Colonic mucosa (tissue), 4 donors: ENCODE measurements at regions not wholly inside any gene's neighbourhood (a gene's known extent, or its start where the extent isn't known, plus 50 kb on each side); places are given as distances from the start of the nearest gene placed in this dataset.

Experiments
- DNase-seq: peaks from one replicate; pipeline ENCODE4 v3.0.0-alpha.2; 2020
- H3K27ac ChIP-seq: fragments of 200-600 bp; one replicate; pipeline ENCODE4 v1.8.0; 2021
- H3K27me3 ChIP-seq: fragments of 200-600 bp; one replicate; pipeline ENCODE4 v1.8.0; 2021
- H3K36me3 ChIP-seq: fragments of 200-600 bp; one replicate; pipeline ENCODE4 v1.8.0; 2021
- H3K4me1 ChIP-seq: fragments of 200-600 bp; one replicate; pipeline ENCODE4 v1.8.0; 2021; ENCODE audit warnings: mild to moderate bottlenecking
- H3K4me3 ChIP-seq: fragments of 200-600 bp; one replicate; pipeline ENCODE4 v1.8.0; 2021
- H3K9ac ChIP-seq, 2 donors: one replicate each; pipeline ENCODE4 v1.7.0; 2013; ENCODE audit warnings: control low read depth in 2 of 2, low read depth in 2 of 2, low read length in 2 of 2
- H3K9me3 ChIP-seq: fragments of 200-600 bp; one replicate; pipeline ENCODE4 v1.8.0; 2021
- intact Hi-C: fragments of 100-400 bp; cut with DNase I; formaldehyde crosslinking; loops from one replicate; pipeline ENCODE4 v1.14.1; 2022
- TF ChIP-seq, protein P1 (sequence below): fragments of 200-600 bp; IDR thresholded peaks from one replicate; pipeline ENCODE4 v1.8.0; 2022; ENCODE audit warnings: antibody characterized with exemption, mild to moderate bottlenecking
- donor health status: healthy.
- donor health status: DM: no; HTN: no; CAD: no.
- donor health status: DM: no; HTN: no; CAD: no.

DNA sequence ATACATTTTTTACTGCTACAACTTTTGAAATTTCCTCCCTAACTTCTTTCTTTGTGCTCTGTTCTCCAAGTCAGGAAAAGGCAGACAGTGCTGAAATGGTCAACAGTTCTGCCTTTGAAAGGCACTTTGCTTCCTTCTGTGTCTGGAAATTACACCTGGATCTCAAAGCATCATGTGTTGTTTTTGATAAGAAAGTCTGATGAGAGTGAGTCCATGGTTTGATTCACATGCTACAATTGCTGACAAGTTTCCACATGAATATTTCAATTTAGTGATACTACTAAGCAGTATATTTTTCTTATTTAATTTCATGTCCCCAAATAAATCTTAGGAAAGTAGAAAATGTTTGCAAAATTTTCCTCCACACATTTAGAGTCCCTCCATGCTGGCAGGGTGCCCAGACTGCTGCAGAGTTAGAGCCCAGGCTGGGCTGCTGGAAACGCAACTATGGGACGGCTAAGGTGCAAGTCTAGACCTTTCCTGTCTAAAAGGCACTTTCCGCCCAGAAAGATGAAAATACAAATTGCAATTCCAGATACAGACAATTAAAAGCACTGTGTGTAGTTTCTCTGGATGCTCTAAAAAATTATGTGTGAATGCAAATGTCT, 96.6 kb upstream of the RUNX1 start:
- intact Hi-C loops = no loop called here
- Histone ChIP-seq H3K27me3 (no peaks in the 10 kb centered on the region), H3K36me3 (no peaks in the 10 kb centered on the region), H3K4me3 (no peak overlapping the region), H3K9me3 (no peaks in the 10 kb centered on the region), H3K27ac (no peak overlapping the region), H3K4me1 (no peaks in the 10 kb centered on the region), H3K9ac (no peak overlapping the region)
- no peak for DNase-seq
- TF ChIP-seq, protein P1, sequence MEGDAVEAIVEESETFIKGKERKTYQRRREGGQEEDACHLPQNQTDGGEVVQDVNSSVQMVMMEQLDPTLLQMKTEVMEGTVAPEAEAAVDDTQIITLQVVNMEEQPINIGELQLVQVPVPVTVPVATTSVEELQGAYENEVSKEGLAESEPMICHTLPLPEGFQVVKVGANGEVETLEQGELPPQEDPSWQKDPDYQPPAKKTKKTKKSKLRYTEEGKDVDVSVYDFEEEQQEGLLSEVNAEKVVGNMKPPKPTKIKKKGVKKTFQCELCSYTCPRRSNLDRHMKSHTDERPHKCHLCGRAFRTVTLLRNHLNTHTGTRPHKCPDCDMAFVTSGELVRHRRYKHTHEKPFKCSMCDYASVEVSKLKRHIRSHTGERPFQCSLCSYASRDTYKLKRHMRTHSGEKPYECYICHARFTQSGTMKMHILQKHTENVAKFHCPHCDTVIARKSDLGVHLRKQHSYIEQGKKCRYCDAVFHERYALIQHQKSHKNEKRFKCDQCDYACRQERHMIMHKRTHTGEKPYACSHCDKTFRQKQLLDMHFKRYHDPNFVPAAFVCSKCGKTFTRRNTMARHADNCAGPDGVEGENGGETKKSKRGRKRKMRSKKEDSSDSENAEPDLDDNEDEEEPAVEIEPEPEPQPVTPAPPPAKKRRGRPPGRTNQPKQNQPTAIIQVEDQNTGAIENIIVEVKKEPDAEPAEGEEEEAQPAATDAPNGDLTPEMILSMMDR = no peak

DNA sequence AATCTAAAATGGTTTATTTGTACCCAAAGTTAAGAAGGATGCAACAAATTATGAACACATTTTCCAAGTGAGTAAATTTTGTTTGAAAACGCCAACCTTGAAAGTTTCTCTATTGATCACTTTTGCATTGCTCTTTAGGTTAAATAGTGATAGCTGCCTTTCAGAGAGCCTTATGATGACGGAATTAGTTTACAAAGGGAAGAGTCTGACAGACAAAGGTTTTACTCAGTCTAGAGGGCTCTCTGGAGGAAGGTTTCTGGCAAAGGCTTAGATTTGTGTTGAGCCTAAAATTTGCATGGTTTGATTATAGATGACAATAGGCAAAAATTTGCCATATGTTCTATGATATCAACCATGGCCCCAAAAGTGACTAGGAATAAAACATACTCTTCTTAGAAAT, 95.9 kb upstream of the RUNX1 start:
- TF ChIP-seq, protein P1 = no peak
- Histone ChIP-seq H3K27ac (no peak overlapping the region), H3K36me3 (no peaks in the 10 kb centered on the region), H3K9me3 (no peaks in the 10 kb centered on the region), H3K4me1 (no peaks in the 10 kb centered on the region), H3K4me3 (no peak overlapping the region), H3K27me3 (no peaks in the 10 kb centered on the region), H3K9ac (no peak overlapping the region)
- DNase-seq = no peak
- intact Hi-C loops = no loop called here

DNA sequence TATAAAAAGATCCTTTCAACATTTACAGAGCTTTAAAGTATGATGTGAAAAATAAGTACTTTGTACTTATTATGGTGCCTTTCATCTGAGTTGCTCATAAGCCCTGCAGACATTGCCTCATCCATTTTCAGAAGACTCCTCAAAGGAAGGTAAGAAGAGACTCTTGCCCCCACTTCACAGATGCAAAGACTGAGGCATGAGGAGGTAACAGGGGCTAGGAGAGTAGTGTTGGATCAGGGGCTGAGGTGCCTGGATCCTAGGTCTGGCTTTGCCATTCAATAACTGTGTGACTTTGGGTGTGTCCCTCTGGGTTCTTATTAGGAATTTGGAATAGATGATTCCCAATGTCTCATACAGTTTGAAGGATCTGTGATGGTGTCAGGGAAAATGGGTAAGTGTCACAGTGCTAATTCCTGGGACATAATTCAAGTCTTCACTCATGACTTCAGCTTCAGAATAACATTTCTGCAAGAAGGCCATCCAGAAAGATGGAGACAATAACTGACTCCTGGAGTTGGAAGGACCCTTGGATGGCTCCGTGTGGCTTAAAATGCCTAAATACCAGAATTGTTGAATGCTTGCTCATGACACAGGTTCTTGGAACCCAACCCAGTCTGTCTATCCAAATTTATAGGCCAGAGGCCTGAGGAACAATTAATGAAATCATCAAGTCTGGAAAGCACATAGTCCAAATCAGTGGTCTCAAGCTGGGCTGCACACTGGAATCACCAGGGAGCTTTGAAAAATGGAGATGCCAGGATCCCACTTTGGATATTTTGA, 93.1 kb upstream of the RUNX1 start:
- intact Hi-C loops = no loop called here
- no peak overlapping the region for H3K27ac ChIP-seq
- H3K36me3 ChIP-seq = no peaks in the 10 kb centered on the region

DNA sequence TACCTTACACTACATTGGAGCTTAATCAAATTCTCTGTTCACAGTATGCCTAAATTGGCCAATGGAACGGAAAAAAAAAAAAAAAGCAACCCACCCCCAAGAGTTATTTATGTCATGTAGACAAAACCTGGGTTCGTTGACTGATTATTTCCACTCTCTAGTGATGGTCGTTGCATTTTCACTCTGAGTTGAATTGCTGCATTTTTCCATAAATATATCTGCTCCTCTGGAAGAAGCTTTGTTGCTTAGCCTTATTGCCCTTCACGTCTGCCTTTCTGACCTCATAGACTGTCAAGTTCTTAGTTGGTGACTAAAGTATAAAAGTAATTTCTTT, 90.2 kb upstream of the RUNX1 start:
- H3K9ac ChIP-seq = no peak overlapping the region

More for the DNA sequence above, 93.1 kb upstream of the RUNX1 start:
- H3K27me3 ChIP-seq = no peaks in the 10 kb centered on the region
- H3K9ac ChIP-seq = no peak overlapping the region
- no peaks in the 10 kb centered on the region for H3K4me1 ChIP-seq
- no peak for DNase-seq
- H3K9me3 ChIP-seq = no peaks in the 10 kb centered on the region
- no peak overlapping the region for H3K4me3 ChIP-seq
- TF ChIP-seq, protein P1 = no peak

DNA sequence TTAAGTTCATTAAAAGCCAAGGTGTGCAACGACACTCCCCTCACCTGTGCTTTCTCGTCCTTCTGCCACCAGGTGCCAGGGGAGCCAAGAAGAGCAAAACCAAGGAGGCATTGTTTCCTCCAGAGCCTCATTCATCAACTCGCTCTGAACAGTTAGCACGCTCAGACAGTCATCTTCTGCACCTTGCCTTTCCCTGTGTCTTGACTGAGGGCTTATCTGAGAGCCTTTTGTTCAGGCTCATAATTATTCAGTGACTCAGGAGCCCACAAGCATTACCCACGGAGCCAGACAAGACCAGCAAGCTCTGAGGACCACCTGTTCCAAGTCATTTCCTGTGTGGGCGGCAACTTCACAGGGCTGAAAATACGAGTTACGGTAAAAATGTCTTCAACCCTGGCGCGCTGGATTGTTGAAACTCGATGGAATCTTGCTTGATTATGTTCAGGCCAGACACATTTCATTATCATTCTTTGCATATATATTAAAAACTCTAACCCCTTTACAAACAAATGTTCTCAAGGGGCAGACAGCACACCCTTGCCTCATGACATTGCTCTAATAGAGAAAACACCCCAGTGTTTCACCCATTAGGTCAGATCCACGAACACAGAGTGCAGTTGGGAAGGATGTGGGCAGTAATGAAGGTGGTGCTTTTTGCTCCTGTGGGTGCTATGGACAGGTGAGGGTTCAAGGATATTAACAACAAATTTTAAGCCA, 89.7 kb upstream of the RUNX1 start:
- Histone ChIP-seq H3K36me3 (no peaks in the 10 kb centered on the region), H3K27me3 (no peaks in the 10 kb centered on the region), H3K27ac (no peak overlapping the region), H3K9me3 (no peaks in the 10 kb centered on the region), H3K4me1 (no peaks in the 10 kb centered on the region), H3K9ac (no peak overlapping the region), H3K4me3 (no peak overlapping the region)
- no peak for DNase-seq
- TF ChIP-seq, protein P1 = no peak
- intact Hi-C loops = no loop called here

More for the DNA sequence above, 90.2 kb upstream of the RUNX1 start:
- Histone ChIP-seq H3K27ac (no peak overlapping the region), H3K27me3 (no peaks in the 10 kb centered on the region), H3K9me3 (no peaks in the 10 kb centered on the region), H3K36me3 (no peaks in the 10 kb centered on the region), H3K4me3 (no peak overlapping the region), H3K4me1 (no peaks in the 10 kb centered on the region)
- TF ChIP-seq, protein P1 = no peak
- no peak for DNase-seq
- intact Hi-C loops = no loop called here
